Progenitor cell of endocrine pancreas (in vitro differentiated cells): ENCODE measurements at regions not wholly inside any gene's neighbourhood (a gene's known extent, or its start where the extent isn't known, plus 50 kb on each side); places are given as distances from the start of the nearest gene placed in this dataset.
"Not testable (repeated sequence)": the region's sequence is repeated elsewhere in the genome, so short reads cannot be mapped to it uniquely, and the experiment has no call there.

Experiments
- DNase-seq: peaks from one replicate; pipeline ENCODE4 v3.0.0; 2021; ENCODE audit warnings: low spot score; ENCODE audit not compliant: unreplicated experiment
- H3K27ac Mint-ChIP-seq: 2 replicates; pipeline ENCODE4 v1.8.0; 2021; ENCODE audit warnings: mild to moderate bottlenecking, moderate library complexity, mixed read lengths
- H3K27me3 Mint-ChIP-seq: 2 replicates; pipeline ENCODE4 v1.8.0; 2021; ENCODE audit warnings: mixed read lengths
- H3K36me3 Mint-ChIP-seq: 2 replicates; pipeline ENCODE4 v1.8.0; 2022; ENCODE audit warnings: mixed read lengths; ENCODE audit not compliant: insufficient read depth
- H3K4me1 Mint-ChIP-seq: 2 replicates; pipeline ENCODE4 v1.8.0; 2021; ENCODE audit warnings: low read depth, mixed read lengths
- H3K4me3 Mint-ChIP-seq: 2 replicates; pipeline ENCODE4 v1.8.0; 2021; ENCODE audit warnings: low read depth, mild to moderate bottlenecking, moderate library complexity, mixed read lengths
- H3K9me3 Mint-ChIP-seq: 2 replicates; pipeline ENCODE4 v1.8.0; 2021; ENCODE audit warnings: low read depth, mixed read lengths
- CTCF ChIP-seq: fragments of 200-600 bp; sonication (generic); IDR thresholded peaks from one replicate; pipeline ENCODE4 v1.5.0; 2021; ENCODE audit warnings: antibody characterized with exemption, mild to moderate bottlenecking; ENCODE audit not compliant: unreplicated experiment

GRCh38 chr12:80019691-80020090, 79.6 kb upstream of the OTOGL start:
- Mint-ChIP-seq H3K27me3 (no peaks in the 10 kb centered on the region), H3K9me3 (peaks cover 5% of the 10 kb centered on the region), H3K36me3 (no peaks in the 10 kb centered on the region), H3K4me1 (peaks cover 5% of the 10 kb centered on the region), H3K4me3 (no peak overlapping the region), H3K27ac (no peak overlapping the region)
- TF ChIP-seq CTCF: no peak
- DNase-seq: no peak

- H3K27me3 Mint-ChIP-seq: no peaks in the 10 kb centered on the region
- no peak for TF ChIP-seq CTCF
- H3K36me3 Mint-ChIP-seq: no peaks in the 10 kb centered on the region
- H3K4me3 Mint-ChIP-seq: no peak overlapping the region
- DNase-seq: no peak
- H3K9me3 Mint-ChIP-seq: peaks cover 5% of the 10 kb centered on the region
- H3K4me1 Mint-ChIP-seq: peaks cover 5% of the 10 kb centered on the region
- peak overlapping the region; percentile 21 for H3K27ac Mint-ChIP-seq
These were observed 81.2 kb upstream of the OTOGL start for GRCh38 chr12:80018119-80018518.

GRCh38 chr12:80017261-80017870, 82.0 kb upstream of the OTOGL start:
- no peak overlapping the region for H3K4me3 Mint-ChIP-seq
- H3K36me3 Mint-ChIP-seq: no peaks in the 10 kb centered on the region
- TF ChIP-seq CTCF: no peak
- peaks cover 3% of the 10 kb centered on the region for H3K9me3 Mint-ChIP-seq
- peaks cover 5% of the 10 kb centered on the region for H3K4me1 Mint-ChIP-seq
- H3K27ac Mint-ChIP-seq: no peak overlapping the region
- no peaks in the 10 kb centered on the region for H3K27me3 Mint-ChIP-seq
- DNase-seq: no peak

GRCh38 chr12:80016684-80017083, 81.8 kb upstream of the PPP1R12A start:
- no peaks in the 10 kb centered on the region for H3K27me3 Mint-ChIP-seq
- H3K36me3 Mint-ChIP-seq: no peaks in the 10 kb centered on the region
- peaks cover 5% of the 10 kb centered on the region for H3K4me1 Mint-ChIP-seq
- no peak for DNase-seq
- H3K4me3 Mint-ChIP-seq: no peak overlapping the region
- H3K9me3 Mint-ChIP-seq: no peaks in the 10 kb centered on the region
- TF ChIP-seq CTCF: no peak
- H3K27ac Mint-ChIP-seq: no peak overlapping the region

- peaks cover 5% of the 10 kb centered on the region for H3K4me1 Mint-ChIP-seq
- no peaks in the 10 kb centered on the region for H3K27me3 Mint-ChIP-seq
- no peak for DNase-seq
- no peak for TF ChIP-seq CTCF
- no peak overlapping the region for H3K27ac Mint-ChIP-seq
- H3K36me3 Mint-ChIP-seq: no peaks in the 10 kb centered on the region
- H3K9me3 Mint-ChIP-seq: no peaks in the 10 kb centered on the region
- H3K4me3 Mint-ChIP-seq: no peak overlapping the region
These were observed 80.8 kb upstream of the PPP1R12A start for GRCh38 chr12:80015660-80016059.

- H3K27ac Mint-ChIP-seq, H3K36me3 Mint-ChIP-seq, H3K27me3 Mint-ChIP-seq, H3K4me3 Mint-ChIP-seq, DNase-seq, H3K9me3 Mint-ChIP-seq: not testable (repeated sequence)
- H3K4me1 Mint-ChIP-seq: peaks cover 15% of the 10 kb centered on the region
These were observed 68.8 kb upstream of the PPP1R12A start for GRCh38 chr12:80003744-80004143.
